ENCODE measurements at regions not wholly inside any gene's neighbourhood (a gene's known extent, or its start where the extent isn't known, plus 50 kb on each side); places are given as distances from the start of the nearest gene placed in this dataset.
"Not testable (repeated sequence)": the region's sequence is repeated elsewhere in the genome, so short reads cannot be mapped to it uniquely, and the experiment has no call there.

DNA sequence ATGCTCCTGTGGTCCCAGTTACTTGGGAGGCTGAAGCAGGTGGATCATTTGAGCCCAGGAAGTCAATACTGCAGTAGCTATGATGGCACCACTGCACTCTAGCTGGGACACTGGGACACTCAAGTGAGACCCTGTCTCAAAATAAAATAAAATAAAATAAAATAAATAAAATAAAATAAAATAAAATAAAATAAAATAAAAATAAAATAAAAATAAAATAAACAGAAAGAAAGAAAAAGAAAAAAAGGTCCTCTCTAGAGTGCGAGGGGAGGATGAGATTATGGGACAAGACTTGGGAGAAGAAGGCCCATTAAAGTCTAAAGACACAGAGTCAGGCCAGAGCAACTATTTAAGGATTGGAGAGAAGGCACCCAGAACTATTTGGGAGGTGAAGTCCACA lies 172.5 kb downstream of the IER5 start:
- DNase-seq = no peak

DNA sequence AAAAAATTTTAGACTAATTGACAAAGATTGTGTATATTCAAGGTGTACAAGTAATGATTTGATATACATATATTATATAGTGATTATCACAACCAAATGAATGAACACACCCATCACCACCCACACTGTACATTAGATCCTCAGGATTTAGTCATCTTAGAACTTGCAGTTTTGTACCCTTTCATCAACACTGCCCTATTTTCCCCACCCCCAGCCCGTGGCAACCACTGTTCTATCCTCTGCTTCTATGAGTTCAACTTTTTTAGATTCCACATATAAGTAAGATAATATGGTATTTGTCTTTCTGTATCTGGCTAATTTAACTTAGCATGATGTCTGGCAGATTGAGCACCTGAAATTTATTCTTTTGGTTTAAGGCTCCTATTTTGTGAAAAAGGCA lies 173.6 kb downstream of the IER5 start:
- DNase-seq = no peak

DNA sequence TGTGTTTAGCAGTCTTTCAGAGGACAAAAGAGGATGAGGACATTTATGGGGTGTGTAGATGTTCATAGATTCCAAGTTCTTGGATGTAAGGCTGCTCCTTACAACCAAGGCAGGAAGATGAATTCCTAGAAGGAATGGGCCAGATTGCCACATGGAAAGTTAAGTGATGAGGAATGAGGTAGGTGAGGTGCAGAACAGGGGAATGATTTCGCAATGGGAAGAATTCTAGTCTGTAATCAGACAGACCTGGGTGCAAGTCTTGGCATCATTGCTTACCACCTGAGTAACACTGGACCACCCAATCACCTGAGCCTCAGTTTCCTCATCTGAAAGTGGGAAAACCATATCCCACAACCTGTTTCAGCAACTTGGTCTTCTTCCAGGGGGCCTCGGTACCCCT lies 174.9 kb downstream of the IER5 start:
- DNase-seq = no peak

DNA sequence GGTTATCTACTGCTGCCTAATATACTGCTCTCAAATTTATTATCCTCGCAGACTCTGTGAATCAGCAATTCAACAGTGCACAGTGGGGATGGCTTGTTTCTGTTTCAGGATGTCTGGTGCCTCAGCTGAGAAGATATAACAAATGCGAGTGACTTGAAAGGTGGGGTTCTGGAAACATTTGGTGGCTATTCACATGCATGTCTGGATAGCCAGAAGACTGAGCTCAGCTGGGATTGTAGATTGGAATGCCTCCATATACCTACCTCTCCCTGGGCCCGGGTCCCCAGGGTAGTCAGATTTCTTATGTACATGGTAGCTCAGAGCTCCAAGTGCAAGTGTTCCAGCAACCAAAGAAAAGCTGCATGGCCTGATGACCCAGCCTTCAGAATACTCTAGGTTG lies 176.3 kb downstream of the IER5 start:
- no peak for DNase-seq

DNA sequence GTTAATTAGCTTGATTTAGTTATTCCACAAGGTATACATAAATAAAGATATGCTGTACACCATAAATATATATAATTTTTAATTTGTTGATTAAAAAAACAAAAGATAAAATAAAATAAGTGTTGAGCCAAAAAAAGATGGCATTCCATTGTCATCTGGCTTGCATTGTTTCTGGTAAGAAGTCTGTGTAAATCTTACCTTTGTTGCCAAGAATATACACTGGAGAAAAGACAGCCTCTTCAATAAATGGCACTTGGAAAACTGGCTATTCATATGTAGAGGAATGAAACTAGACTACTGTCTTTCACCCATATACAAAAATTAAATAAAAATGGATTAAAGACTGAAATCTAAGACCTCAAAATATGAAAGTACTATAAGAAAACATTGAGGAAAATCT lies 196.5 kb downstream of the IER5 start:
- DNase-seq = no peak

DNA sequence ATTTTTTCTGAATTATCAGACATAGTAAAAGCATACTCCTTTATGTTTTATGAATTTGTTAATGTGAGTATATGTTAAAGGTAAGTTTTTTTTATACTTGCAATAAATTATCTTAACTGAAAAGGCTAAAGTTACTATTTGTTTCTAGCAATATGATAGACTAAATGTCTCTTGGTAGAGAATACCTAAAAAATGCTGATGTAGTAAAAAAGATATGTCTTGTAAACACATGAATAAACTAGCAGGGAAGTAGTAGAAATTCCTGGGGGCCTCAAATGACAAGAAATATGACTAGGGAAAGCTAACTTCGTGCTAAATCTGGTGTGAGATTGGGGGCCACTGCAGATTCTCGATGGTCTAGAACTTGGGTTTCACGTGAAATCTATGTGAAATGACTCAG lies 188.1 kb upstream of the CACNA1E start:
- no peak for DNase-seq

DNA sequence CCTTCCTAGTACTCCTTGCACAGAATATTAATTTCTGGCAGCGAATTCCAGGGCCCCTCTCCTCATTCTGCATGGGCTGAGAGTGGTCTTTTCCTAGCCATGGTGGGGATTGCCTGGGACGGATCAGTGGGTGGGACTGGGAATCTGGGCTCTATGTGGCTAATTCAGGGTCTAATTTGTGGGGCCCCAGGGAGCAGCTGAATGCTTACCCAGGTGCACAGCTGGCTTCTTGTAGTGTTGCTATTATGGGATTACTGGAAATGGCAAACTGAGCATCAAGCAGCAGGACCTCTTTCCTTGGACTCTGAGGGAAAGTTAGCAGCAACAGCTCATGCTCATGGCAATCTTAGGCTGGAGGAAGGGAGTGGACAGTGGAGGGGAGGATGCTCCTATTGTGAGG lies 187.1 kb upstream of the CACNA1E start:
- no peak for DNase-seq

DNA sequence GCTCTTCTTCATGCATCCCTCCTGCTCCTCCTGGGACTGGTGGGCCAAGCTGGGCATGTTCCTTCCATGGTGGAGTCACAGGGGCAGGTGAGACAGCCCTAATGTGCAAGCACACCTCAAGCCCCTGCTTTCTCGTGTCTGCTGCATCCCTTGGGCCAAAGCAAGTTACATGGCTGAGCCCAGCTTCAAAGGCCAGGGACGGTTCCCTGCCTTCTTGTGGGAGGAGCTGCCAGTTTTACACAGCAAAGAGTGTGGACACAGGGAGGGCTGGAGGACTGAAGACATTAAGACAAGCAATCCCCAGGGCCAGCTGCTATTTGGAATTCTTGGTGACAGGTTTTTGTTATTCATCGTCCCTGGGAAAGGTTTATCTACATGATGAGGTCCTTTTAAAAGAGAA lies 175.2 kb upstream of the CACNA1E start:
- DNase-seq = no peak

DNA sequence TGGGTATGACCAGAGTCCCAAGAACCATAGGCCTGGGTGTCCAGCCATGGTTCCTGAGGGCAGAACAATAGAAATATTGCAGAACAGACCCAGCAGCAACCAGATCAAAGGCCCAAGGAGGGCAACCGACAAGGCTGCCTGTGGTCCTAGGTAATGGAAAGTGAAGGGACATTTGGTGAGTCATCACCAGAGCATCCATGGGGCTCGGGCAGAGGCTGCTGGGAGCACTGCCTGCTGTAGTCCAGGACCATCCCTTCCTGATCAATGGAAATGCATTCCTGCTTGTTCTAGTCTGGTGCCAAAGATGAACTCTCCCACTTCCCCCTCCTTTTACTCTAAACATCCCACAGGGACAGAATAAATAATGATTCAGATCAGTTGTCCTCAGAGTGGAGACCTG lies 172.8 kb upstream of the CACNA1E start:
- DNase-seq = no peak

DNA sequence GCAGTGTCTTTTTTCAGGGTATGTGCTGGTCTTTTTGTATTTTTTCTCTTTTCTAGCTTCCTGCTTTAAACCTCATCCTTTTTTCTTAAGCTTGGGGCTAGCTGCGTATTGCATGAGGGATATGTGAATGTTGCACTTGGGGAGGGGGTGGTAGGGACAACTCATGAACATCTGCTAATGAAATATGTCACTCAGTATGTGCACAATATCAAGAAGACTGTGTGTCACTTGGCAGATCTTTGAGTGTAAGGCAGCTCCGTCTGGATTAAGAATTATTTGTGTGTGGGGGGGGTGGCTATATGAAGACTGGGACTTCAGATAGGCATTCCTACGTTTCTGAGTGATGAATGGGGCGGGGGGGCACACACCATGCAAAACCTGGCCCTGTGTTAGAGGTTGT lies 170.4 kb upstream of the CACNA1E start:
- no peak for DNase-seq

DNA sequence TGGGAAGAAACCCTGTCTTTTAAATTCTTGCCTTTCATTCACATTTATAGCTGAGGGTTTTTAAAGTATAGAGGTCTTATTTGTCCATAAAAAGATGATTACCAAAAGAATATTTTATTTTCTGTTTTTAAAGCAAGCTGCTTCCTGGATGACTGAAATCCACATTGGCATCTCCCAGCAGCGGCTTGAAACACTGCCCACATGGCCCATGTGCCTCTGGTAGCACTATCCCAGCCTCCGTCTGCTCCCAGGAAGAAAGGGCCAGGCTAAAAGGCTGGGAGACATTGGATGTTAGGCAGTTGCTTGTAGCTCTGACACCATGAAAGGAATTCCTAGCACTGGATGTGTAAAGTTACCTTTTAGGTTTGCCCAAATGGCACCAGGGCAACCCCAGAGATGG lies 169.9 kb upstream of the CACNA1E start:
- no peak for DNase-seq

DNA sequence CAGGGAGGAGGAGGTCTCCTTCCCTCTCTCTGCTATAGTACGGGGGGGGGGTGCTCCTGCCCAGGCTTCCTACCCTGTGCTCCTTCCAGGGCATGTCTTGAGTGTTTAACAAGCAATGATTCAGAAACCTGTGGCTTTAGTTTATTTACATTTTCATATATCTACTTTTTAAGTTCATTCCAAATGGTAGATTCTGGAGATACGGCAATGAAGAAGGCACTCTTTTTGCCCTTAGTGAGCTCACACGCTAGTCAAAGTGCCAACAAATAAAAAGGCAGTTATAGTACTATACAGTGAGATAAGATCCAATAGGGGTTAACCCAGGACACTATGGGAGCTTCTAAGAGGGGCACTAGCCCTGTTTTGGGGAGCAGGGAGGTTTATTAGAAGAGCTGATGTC lies 169.3 kb upstream of the CACNA1E start:
- DNase-seq = no peak

DNA sequence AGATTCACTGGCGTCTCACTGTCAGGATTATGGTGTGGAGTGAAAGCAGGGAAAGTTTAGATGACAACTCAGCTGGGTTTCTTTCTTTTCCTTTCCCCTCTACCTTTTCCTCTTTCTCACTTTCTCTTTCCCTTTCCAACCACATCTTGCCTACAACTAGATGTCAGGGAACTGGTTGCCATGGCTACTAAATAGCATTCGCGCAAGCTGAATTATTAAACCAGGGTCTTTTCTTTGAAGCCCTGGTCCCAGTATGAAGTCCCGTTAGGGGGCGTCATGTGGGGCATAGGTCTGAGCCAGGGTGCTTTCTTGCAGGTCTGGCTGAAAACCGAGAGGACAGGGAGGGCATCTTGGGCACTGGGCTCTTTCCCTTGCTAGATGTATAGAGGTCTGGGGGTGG lies 168.4 kb upstream of the CACNA1E start:
- no peak for DNase-seq

DNA sequence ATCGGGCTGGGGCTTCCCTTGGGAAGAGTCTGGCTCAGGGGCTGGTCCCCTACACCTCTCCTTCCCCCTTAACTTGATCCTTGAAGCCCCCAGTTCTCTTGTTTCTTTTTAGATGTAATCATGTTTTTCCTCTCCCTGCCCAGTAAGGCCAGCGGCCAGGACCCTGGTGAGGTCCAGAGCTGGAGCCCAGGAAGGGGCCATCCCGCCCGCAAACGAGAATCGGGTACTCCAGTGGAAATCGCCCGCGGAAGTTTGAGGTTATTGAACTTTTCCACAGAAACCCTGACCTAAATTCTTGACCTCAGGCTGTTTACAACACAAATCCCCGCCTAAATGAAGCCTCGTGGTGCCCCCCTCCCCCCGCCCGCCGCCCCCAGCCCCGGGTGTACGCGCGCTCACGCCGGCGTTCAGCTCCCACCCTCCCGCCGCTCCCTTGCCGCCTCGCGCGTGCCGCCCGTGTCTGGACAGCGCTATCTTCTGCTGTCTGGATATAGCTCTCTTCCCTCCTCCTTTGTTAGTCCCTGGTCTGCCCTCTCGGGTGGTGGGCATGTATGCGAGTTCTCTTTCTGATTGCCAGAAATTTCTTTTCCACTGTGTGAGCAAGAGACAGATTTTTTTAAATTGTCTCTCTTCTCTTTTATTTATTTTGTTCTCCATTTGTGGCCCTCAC lies 165.9 kb upstream of the CACNA1E start:
- DNase-seq = no peak

DNA sequence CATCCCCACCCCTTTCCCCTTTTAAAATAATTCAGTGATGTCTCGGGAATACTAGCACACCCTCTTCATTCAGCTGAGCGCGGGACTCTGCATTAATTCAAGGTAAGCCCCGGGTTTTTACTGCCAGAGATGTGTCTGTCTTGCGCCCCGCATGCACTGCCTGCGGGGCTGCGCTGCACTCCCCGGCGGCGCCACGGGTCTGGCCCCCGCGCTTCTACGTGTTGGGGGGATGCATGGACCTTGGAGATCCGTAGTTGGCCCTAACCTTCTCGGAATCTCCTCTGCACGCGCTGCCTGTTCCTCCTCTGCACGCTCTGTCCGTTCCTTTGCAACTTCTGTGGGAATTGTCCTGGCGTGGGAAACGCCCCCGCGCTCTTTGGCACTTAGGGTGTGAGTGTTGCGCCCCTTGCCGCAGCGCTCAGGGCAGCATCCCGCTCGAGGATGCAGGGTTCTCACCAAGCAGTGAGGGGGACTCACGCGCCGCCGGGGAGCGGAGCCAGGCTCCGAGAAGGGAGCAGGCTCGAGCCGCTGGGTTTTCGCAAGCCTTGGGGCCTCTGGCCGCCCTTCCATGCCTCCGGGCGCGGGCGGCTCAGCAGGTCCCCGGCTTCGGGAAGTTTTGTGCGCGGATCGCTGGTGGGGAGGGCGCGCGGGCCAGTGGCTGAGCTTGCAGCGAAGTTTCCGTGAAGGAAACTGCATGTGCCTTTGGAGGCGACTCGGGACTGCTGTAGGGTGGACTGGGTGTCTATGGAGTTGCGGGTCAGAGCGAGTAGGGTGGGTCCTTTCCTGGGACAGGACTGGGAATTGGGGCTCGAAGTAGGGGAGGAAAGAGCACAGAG lies 165.1 kb upstream of the CACNA1E start:
- no peak for DNase-seq

DNA sequence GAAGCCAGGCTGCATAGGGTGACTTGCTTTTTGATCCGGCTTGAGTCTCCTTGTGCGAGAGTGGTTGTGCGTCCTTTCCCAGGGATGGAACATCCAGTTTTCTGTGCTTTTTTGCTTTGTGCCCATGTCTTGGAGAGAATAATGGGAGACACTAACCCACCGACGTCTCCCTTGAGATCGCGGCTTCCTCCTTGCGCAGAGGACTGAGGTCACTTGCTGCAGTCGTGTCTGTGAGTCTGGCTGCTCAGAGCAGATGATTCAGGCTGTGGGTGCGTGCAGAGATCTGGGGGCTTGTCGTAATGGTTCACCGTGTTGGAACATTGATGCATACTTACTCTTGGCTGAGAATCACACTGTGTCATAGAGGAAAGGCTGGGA lies 164.5 kb upstream of the CACNA1E start:
- DNase-seq = peak; percentile 21

DNA sequence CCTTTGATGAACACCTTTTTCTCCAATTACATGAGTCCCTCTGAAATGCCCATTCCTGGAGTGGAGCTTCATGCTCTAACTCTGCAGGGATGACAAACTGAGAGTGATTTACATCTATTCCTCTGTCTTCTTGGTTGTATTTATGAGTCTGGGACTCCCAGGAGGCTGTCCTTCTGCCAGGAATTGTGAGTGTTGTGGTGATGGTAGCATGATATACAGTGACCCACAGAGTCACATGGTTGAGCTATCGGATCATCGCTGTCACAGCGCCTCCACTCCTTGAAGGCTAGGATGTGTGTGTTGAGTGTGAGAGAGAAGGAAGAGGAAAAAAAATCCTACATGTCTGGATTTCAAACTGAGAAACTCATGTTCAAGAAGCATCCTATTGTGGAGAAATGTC lies 163.4 kb upstream of the CACNA1E start:
- no peak for DNase-seq

DNA sequence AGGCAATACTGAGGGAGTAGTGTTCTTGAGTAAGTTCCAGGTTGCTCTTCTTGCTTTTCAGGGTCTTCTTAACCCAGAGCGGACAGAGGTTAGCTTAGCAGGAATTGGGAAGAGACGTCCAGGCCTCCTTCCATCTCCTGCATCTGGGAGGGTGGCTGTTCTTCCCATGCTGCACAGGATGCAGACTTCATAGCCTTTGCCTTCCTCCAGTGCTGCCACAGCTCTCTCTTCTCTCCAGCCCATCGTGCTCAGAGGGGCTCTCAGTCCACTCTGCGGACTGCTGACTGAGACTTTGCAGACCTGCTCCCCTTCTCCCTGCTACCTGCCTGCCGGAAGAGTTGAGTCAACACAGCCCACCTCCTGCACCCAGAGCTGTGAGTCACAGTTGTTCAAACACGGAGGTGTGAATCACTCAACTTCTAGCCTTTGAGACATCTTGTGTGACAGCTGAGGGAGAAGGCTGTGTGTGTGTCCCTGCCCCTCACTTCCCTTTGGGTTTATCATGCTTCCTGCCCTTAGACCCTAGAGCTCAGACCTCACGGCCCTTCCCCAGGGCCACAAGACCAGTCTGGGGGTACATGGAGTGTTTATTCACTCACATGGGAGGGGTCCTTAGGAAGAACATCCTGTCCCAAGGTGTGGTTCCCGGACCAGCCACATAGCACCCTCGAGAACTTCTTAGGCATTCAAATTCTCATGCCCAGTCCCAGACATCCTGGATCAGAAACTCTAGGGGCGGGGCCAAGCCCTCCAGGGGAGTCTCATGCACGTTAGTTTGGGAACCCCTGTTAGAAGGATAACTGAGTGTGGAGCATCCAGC lies 158.3 kb upstream of the CACNA1E start:
- peak; percentile 48 for DNase-seq

DNA sequence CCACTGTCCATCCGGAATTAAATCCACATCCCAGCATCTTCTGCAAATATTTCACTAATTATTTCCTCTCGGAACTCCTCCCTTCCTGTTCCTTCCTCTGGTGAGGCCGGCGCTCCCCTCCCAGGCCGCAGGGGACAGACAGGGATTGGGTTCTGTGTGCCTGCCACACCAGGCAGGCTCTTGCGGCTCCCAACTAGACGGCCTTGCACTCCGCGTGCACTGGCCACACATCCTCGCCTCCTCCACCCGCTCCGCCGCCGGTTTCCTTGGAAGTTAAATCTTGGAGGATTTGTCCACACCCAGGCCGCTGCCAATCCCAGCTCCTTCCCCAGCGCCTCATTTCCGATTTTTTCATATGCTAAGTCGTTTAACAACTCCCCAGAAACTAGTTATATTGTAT lies 157.6 kb upstream of the CACNA1E start:
- not testable (repeated sequence) for DNase-seq

DNA sequence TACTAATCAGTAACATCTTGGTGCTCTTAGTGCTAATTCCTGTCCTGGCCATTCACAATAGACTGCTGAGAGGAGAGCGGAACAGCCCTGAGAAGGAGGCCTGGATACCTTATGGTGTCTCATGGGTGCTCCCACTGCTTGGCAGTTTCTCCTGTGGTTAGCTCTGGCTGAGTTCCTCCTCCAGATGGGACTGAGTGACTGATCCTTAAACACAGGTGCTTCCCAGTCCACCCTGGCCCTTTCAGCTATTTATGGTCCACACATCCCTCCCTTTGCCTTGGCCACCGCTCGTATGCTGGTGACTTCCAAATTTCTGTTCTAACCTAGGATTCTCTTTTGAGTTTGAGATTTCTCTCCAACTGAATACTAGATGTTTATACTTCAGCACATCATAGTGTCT lies 157.0 kb upstream of the CACNA1E start:
- DNase-seq = no peak

DNA sequence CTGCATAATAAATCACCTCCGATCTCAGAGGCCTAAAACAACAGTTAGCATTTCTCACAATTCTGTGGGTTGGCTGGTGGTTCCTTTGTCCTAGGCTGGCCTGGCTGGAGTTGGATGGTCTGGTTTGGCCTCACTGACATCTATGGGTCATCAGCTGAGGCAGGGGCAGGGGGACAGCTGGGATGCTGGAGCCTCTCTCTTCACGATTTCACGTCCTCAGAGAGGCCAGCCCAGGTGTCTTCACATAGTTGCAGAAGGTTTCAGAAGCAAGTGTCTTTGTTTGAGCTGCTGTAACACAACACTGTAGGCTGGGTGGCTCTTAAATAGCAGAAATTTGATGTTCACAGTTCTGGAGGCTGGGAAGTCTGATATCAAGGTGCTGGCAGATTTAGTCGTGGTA lies 155.5 kb upstream of the CACNA1E start:
- no peak for DNase-seq

DNA sequence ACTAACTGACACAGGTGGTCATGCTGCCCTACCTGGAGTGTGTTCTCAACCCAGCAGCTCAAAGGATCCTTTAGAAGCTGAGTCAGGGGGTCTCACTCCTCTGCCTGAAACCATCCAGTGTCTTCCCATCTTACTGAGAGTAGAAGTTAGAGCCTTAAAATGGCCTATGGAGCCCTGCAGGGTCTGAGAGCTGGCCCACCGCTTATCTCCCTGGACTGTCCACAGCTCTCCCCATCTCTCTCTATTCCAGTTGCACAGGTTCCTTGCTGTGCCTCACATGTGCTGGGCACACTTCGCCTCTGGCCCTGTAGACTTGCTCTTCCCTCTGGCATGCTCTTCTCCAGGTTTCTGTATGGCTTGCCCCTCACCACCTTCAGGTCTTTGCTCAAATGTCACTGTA lies 148.6 kb upstream of the CACNA1E start:
- DNase-seq = no peak

DNA sequence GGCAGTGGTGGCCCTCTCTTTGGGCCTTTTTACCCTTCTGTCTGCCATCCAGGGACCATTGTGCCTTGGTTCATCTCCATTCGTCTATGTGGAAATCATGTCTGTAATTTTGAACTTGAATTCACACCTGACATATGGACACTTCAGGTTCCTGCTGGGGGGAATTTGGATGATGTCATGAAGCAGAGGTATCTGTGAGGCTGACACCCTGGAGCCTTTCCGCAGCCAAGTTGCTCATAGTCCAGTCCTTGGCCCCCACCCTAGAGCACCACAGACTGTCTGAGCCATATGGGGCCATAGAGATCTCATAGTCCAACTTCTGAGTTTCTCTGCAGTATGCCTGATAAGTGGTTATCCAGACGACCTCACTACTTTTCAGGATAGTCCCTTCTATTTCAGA lies 147.7 kb upstream of the CACNA1E start:
- no peak for DNase-seq

DNA sequence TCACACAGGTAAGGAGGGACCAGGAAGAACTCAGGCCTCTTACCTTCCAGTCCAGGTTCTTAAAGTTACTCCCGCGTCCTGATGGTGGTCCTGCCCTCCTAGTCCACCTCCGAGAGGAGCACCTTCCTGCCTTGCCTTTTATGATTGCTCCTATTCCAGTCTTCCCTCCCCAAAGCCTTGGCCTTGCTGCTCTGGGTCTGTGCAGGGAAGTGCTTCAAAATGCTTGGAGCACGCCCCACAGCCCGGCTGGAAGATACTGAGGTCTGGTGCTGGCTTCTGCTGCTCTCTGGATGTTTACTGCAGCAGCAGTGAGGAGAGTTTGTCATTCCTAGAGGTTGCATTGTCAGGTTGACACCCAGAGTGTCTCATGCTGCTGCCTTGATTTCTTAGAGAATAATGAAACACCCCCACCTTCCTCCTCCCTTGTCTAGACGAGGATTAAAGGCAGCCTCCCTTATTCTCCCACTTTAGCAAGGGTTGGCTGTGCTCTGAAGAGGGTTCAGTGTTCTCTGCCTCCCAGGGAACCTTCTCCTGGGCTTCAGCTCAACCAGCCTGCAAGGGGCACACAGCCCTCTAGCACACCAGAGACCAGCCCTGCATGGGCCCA lies 142.2 kb upstream of the CACNA1E start:
- no peak for DNase-seq
